HG02870 (cell line): ENCODE measurements at regions not wholly inside any gene's neighbourhood (a gene's known extent, or its start where the extent isn't known, plus 50 kb on each side); places are given as distances from the start of the nearest gene placed in this dataset.

Experiments
- ATAC-seq: cut with Tn5 transposase; IDR thresholded peaks from one replicate; pipeline ENCODE4 v1.9.1; 2021; ENCODE audit warnings: mild to moderate bottlenecking, moderate library complexity; ENCODE audit not compliant: unreplicated experiment

GRCh38 chrX:22392133-22392948 lies 119.6 kb downstream of the CBLL2 start:
- ATAC-seq, result no peak

- no peak for ATAC-seq
Observed at GRCh38 chrX:22395372-22395771, 122.7 kb downstream of the CBLL2 start.

DNA sequence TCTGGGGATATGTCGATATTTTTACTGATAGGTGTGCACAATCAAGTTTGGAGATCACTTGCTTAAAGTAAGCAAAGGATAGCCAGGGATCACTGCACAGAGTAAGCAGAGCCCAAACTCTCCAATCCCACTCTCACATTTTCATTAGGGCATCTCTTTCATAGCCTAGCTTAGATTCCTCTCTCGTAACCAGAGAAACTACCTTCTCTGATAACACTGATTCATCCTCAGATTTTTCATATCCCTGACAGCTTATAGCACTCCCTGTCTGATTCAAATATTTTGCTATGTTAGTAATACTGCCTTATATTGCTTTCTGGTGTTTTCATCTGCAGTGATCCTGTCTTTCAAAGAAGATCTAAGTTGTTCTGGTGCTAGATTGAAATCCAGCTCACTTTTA lies 123.7 kb downstream of the CBLL2 start:
- no peak for ATAC-seq

DNA sequence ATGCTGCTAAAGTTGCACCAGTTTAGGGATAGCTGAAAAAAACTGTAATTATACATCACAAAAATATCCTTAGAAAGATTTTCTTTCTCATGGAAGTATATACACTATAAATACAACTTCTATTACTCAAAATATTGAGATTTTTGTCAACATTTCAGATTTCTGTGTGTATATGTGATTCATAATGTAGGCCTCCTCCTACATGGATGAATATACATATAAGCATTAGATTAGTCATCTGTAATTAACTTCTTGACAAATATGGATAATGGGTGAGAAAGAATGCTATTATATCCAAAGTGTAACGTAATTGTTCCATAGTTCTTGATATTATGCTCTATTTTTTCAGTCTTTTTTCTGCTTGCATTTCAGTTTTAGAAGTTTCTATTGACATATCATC lies 124.9 kb downstream of the CBLL2 start:
- ATAC-seq, result no peak

GRCh38 chrX:22399437-22400192 lies 126.9 kb downstream of the CBLL2 start:
- ATAC-seq, result no peak

DNA sequence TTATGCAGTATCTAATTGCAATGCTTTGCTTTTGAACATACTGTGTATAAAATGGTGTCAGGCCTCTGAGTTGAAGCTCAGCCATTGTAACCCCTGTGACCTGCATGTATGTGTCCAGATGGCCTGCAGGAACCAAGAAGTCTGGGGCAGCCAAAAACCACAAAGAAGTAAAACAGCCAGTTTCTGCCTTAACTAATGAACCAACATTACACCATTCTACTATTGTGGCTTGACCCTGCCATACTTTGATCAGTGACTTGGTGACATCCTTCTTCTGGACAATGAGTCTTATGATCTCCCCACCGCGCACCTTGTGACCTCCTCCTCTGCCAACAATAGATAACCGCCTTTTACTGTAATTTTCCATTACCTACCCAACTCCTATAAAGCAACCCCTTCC lies 131.6 kb downstream of the CBLL2 start:
- no peak for ATAC-seq

- ATAC-seq, result no peak
Observed at GRCh38 chrX:22406201-22406737, 133.6 kb downstream of the CBLL2 start.

DNA sequence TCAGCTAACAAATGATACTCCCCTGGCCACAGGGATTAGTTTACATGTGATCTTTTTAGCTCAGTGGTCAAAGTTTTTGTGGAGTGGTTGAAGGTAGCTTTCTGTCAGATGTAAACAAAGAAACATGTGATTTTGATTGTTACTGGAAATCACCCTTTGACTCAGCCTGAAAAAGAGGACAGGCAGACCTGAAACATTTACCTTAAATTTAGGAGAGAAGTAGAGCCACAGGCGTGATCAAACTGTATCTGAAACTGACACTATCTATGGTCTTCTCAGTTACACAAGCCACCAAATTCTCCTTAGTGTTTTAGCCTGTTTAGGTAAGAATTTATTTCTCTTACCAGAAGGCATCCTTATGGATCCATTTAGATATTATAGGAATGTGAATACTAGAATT lies 136.7 kb downstream of the CBLL2 start:
- no peak for ATAC-seq

GRCh38 chrX:22424122-22424915 lies 151.6 kb downstream of the CBLL2 start:
- ATAC-seq, result no peak

DNA sequence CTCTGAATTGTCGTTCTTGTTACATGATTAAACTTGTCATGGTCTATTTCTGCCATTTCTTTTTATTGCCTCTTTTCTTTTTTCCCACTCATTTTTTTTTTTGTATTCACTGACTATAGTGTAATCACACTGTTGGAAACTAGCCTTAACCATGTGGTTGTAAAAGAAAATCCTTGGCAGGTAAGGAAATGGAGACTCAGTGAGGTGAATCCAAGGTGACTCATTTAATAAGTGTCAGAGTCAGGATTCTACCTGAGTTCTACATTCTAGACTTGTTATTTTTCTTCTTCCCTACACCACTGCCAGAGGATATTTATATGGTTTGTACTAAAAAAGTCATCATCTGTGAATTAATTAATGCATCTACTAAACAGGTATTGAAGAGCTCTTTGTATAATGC lies 152.2 kb downstream of the CBLL2 start:
- no peak for ATAC-seq

GRCh38 chrX:22429704-22430103 lies 157.0 kb downstream of the CBLL2 start:
- no peak for ATAC-seq

- ATAC-seq, result no peak
Observed at GRCh38 chrX:22430701-22431100, 158.0 kb downstream of the CBLL2 start.

DNA sequence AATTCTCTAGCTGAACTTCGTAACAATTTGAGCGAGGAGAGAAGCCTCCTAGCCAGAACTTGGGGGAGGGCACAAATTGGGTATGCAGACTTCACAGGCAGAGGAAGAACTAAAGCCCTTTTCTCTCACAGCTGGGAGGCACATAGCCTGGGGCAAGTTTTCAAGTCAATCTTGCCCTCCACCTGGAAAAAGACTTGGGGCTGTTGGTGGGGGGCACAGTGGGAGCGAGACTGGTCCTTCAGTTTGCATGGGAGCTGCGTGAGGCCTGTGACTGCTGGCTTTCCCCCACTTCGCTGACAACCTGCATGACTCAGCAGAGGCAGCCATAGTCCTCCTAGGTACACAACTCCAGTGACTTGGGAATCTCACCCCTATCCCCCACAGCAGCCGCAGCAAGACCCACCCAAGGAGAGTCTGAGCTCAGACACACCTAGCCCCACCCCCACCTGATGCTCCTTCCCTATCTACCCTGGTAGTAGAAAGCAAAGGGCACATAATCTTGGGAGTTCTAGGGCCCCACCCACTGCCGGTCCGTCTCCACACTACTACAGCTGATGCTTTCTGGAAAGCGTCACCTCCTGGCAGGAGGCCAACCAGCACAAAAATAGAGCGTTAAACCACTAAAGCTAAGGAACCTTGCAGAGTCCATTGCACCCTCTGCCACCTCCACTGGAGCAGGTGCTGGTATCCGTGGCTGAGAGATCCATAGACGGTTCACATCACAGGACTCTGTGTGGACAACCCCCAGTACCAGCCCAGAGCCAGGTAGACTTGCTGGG lies 160.8 kb downstream of the CBLL2 start:
- ATAC-seq, result no peak

DNA sequence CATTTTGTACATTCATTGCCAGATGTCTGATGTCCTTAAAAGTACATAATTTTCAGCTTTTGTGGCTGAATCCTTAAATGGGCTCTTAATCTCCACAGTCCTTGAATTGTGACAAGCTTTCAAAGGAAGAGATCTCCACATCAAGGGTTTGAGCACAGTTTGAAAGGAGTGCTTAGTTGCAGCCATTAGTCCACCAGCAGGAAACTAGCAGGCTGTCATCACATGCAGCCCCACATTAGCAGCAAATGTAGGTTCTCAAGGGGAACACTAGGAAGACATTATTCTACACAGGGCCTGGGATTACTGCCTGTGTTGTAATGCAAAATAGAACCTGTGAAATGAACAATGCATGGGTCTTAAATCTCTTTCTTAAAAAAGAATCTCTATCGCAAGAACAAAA lies 173.2 kb downstream of the CBLL2 start:
- no peak for ATAC-seq

- ATAC-seq, result no peak
Observed at GRCh38 chrX:22462959-22463358, 190.2 kb downstream of the CBLL2 start.

GRCh38 chrX:22467571-22467970 lies 194.9 kb downstream of the CBLL2 start:
- ATAC-seq, result no peak

DNA sequence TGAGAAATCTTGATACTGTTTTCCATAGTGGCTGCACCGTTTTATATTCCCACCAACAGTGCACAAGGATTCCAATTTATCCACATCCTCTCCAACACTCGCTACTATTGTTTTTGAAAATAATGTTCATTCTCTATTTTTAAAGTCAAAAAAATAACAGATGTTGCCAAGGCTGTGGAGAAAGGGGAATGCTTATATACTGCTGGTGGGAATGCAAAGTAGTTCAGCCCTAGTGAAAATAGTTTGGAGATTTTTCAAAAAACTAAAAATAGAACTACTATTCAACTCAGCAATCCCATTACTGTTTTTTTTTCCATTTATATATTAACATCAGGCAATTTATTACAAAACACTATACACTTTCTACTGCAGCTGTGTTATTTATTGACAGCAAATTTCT lies 208.7 kb downstream of the CBLL2 start:
- ATAC-seq, result no peak

DNA sequence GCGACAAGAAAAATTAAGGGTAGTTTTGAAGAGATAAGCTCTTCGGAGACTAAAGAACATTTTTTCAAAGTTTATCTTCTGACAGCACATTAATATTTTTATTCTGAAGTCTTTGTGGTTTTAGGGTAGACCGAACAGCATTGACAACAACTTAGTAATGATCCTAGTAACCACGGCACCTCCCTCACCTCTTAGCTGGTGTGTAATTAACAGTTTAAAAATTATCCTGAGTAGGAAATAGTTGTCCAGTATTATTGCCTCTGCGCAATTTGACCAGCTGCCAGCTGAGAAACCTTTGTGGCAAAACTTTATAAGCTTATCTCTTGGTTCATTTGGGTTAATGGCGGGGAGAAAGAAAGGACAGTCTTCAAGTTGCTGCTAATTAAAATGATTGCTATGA lies 213.6 kb downstream of the CBLL2 start:
- no peak for ATAC-seq

GRCh38 chrX:22516893-22517292 lies 244.2 kb downstream of the CBLL2 start:
- ATAC-seq, result no peak

GRCh38 chrX:22520128-22520828 lies 247.6 kb downstream of the CBLL2 start:
- no peak for ATAC-seq
